Testis (tissue), 2 donors: ENCODE measurements at regions not wholly inside any gene's neighbourhood (a gene's known extent, or its start where the extent isn't known, plus 50 kb on each side); places are given as distances from the start of the nearest gene placed in this dataset.

ENCODE experiments used
- DNase-seq: peaks from one replicate; pipeline ENCODE4 v3.0.0-alpha.2; 2019
- H3K27ac ChIP-seq, 2 donors: fragments of 200-600 bp; sonication (generic); one replicate each; pipeline ENCODE4 v1.5.1; 2019
- H3K27me3 ChIP-seq: fragments of 200-600 bp; sonication (generic); one replicate; pipeline ENCODE4 v1.5.1; 2019
- H3K36me3 ChIP-seq: fragments of 200-600 bp; sonication (generic); one replicate; pipeline ENCODE4 v1.5.1; 2017; ENCODE audit warnings: low read depth; ENCODE audit errors: missing control alignments
- H3K4me1 ChIP-seq: fragments of 200-600 bp; sonication (generic); one replicate; pipeline ENCODE4 v1.5.1; 2019
- H3K4me3 ChIP-seq, 2 donors: fragments of 200-600 bp; sonication (generic); one replicate each; pipeline ENCODE4 v1.5.1; 2017 to 2019
- H3K9me3 ChIP-seq: fragments of 200-600 bp; sonication (generic); one replicate; pipeline ENCODE4 v1.5.1; 2017
- POLR2A ChIP-seq: fragments of 450-650 bp; IDR thresholded peaks from one replicate; pipeline ENCODE4 v1.6.1; 2017; ENCODE audit warnings: antibody characterized with exemption, mild to moderate bottlenecking, moderate library complexity
- WGBS, 2 donors: methylation state at CpG; one replicate each; pipeline ENCODE4 v1.1.5; 2018; 5-methylcytosine and 5-hydroxymethylcytosine counted together
- intact Hi-C: fragments of 100-400 bp; cut with DNase I; formaldehyde crosslinking; loops from one replicate; pipeline ENCODE4 v1.15.1; 2023; ENCODE audit warnings: low total_unique reads
- TF ChIP-seq, protein P1 (sequence below), 3 experiments: fragments of 450-650 bp in 2 of 3; fragments of 200-600 bp in 1 of 3; sonication (generic) in 1 of 3; IDR thresholded peaks; one replicate each; pipeline ENCODE4 v1.5.1; 2016 to 2019; ENCODE audit warnings: antibody characterized with exemption in 3 of 3, mild to moderate bottlenecking in 2 of 3, moderate library complexity in 1 of 3

DNA sequence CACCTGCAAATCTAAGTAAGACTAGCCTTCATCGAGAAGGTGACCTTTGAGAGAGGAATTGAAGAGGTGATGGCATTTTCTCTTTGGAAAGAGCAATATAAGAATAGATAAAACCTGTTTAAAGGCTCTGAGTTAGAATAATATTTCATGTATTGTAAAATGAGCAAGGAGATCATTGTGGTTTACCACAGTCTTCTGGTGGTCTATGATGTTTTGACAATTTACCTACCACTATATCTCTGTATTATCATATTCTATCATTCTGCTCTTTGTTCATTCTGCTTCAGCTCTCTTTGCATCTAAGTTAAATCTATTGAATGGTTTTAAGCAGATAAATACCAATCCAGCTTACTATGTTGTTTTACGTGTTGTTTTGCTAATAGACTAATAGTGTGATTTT lies 982.3 kb downstream of the SI start:
- no peaks in the 10 kb centered on the region for H3K9me3 ChIP-seq
- no peaks in the 10 kb centered on the region for H3K36me3 ChIP-seq
- no peaks in the 10 kb centered on the region for H3K27me3 ChIP-seq
- intact Hi-C loops = no loop called here
- no peaks in the 10 kb centered on the region for H3K4me1 ChIP-seq
- DNase-seq = no peak
- H3K27ac ChIP-seq = no peak overlapping the region
- WGBS, 2 donors = 93 to 96% methylated on average over 2 of the region's 2 CpGs
- TF ChIP-seq, protein P1, sequence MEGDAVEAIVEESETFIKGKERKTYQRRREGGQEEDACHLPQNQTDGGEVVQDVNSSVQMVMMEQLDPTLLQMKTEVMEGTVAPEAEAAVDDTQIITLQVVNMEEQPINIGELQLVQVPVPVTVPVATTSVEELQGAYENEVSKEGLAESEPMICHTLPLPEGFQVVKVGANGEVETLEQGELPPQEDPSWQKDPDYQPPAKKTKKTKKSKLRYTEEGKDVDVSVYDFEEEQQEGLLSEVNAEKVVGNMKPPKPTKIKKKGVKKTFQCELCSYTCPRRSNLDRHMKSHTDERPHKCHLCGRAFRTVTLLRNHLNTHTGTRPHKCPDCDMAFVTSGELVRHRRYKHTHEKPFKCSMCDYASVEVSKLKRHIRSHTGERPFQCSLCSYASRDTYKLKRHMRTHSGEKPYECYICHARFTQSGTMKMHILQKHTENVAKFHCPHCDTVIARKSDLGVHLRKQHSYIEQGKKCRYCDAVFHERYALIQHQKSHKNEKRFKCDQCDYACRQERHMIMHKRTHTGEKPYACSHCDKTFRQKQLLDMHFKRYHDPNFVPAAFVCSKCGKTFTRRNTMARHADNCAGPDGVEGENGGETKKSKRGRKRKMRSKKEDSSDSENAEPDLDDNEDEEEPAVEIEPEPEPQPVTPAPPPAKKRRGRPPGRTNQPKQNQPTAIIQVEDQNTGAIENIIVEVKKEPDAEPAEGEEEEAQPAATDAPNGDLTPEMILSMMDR (IDR thresholded peaks at IDR 0.05) = no peak
- no peak for TF ChIP-seq POLR2A
- H3K4me3 ChIP-seq = no peak overlapping the region

DNA sequence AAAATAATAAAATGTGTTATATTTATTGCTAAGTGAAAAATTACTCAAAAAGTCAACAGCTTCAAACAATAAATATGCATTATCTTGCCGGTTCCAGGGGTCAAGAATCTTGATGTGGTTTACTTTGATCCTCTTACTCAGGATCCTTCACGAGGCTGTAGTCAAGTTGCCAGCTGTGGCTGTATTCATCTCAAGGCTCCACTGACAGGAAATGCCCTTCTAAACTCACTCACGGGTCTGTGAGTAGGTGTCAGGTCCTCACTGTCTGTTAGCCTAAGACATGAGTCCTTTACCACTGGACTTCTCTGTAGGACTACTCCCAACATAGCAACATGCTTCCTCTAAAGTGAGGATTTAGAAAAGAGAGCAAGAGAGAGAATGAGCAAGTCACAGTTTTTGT lies 983.0 kb downstream of the SI start:
- Histone ChIP-seq H3K9me3 (no peaks in the 10 kb centered on the region), H3K4me3 (no peak overlapping the region), H3K4me1 (no peaks in the 10 kb centered on the region), H3K36me3 (no peaks in the 10 kb centered on the region), H3K27ac (no peak overlapping the region), H3K27me3 (no peaks in the 10 kb centered on the region)
- DNase-seq = no peak
- TF ChIP-seq, protein P1 (IDR thresholded peaks at IDR 0.05) = no peak
- TF ChIP-seq POLR2A = no peak
- 53 to 56% methylated on average over 3 of the region's 3 CpGs for WGBS, 2 donors
- intact Hi-C loops = no loop called here

DNA sequence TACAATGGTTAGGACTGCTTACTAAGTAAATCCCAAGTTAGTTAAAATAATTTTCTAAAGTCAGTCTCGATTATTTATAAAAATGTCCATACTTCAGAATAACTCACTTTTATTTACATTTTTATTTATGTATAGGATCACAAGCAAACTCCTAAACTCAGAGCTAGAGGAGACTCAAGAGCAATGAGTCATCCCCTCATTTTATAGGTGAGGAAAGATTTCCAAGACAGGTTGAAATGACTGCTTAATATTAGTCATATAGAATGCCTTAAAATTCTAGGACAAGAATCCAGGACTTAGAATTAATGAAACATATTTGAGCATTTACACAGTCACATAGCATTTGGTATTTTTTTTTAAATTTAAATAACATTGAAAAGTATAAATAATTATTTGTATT lies 983.8 kb downstream of the SI start:
- intact Hi-C loops = no loop called here
- Histone ChIP-seq H3K4me3 (no peak overlapping the region), H3K27ac (no peak overlapping the region), H3K9me3 (no peaks in the 10 kb centered on the region), H3K4me1 (no peaks in the 10 kb centered on the region), H3K36me3 (no peaks in the 10 kb centered on the region), H3K27me3 (no peaks in the 10 kb centered on the region)
- TF ChIP-seq, protein P1 (IDR thresholded peaks at IDR 0.05) = no peak
- TF ChIP-seq POLR2A = no peak
- WGBS, 2 donors = 71 to 82% methylated on average over 1 of the region's 1 CpG
- DNase-seq = no peak

DNA sequence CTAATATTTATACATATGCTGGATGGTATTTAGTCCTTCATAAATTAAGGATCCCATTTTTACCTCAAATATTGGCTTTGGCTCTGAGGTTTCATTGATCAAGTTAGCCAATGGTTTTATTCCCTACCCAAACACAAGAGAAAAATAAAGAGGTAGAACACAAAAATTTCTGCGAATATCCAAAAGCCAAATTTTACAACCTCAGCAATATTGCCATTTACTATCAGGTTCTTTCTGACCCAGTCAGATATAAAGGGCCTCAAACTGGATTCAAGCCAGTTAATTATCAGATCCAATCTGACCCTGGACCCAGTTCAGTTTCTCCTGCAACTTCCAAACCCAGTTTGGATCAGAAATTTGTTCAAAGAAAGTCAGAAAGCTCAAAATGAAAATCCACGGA lies 998.1 kb downstream of the SI start:
- Histone ChIP-seq H3K27ac (no peak overlapping the region), H3K27me3 (no peaks in the 10 kb centered on the region), H3K9me3 (no peaks in the 10 kb centered on the region), H3K4me3 (no peak overlapping the region), H3K36me3 (no peaks in the 10 kb centered on the region), H3K4me1 (no peaks in the 10 kb centered on the region)
- intact Hi-C loops = no loop called here
- TF ChIP-seq, protein P1 (IDR thresholded peaks at IDR 0.05) = no peak
- TF ChIP-seq POLR2A = no peak
- 85 to 86% methylated on average over 2 of the region's 2 CpGs for WGBS, 2 donors
- DNase-seq = no peak

DNA sequence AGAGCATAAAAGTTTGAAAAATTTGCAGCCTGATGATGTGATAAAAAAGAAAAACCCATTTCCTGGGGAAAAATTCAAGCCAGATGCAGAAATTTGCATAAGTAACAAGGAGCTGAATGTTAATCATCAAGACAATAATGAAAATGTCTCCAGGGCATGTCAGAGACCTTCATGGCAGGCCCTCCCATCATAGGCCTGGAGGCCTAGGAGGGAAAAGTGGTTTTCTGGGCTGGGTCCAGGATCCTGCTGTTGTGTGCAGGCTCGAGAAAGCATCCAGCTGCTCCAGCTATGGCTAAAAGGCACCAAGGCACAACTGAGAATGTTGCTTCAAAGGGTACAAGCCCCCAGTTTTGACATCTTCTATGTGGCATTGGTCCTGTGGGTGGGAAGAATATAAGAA lies 1014.0 kb downstream of the SI start:
- WGBS, 2 donors = 50 to 72% methylated on average over 1 of the region's 1 CpG
- no peak for DNase-seq
- Histone ChIP-seq H3K36me3 (no peaks in the 10 kb centered on the region), H3K4me3 (no peak overlapping the region), H3K4me1 (no peaks in the 10 kb centered on the region), H3K27me3 (no peaks in the 10 kb centered on the region), H3K27ac (no peak overlapping the region), H3K9me3 (no peaks in the 10 kb centered on the region)
- intact Hi-C loops = no loop called here
- TF ChIP-seq, protein P1 (IDR thresholded peaks at IDR 0.05) = no peak
- TF ChIP-seq POLR2A = no peak
